ENCODE measurements at regions not wholly inside any gene's neighbourhood (a gene's known extent, or its start where the extent isn't known, plus 50 kb on each side); places are given as distances from the start of the nearest gene placed in this dataset.

DNA sequence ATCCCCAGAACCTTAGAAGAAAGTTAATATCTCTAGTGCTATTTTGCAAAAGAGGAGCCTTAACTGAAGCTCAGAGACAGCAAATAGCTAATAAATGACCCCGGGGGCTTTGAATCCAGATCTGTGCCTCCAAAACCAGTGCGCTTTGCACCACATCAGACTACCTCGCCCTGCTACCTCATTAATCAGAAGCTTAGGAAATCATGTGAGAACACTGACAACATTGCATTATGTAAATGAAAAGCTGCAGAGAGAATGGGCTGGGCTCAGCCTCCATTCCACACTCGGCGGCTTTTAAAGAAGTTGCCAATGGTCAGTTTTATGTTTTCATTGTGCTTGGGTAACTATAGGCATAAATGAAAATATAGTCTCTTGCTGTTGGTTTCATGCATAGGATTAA, 54.0 kb upstream of the STMND1 start:
- DNase-seq (ENCODE audit: low read depth, low spot score), result no peak
- no peak overlapping the region for H3K4me3 ChIP-seq (ENCODE audit: low read length)

GRCh38 chr6:17045581-17046322, 56.1 kb upstream of the STMND1 start:
- DNase-seq (ENCODE audit: low read depth, low spot score), result no peak
- H3K4me3 ChIP-seq (ENCODE audit: low read length), result no peak overlapping the region

GRCh38 chr6:17043148-17043522, 58.7 kb upstream of the STMND1 start:
- no peak for DNase-seq (ENCODE audit: low read depth, low spot score)
- H3K4me3 ChIP-seq (ENCODE audit: low read length), result no peak overlapping the region

DNA sequence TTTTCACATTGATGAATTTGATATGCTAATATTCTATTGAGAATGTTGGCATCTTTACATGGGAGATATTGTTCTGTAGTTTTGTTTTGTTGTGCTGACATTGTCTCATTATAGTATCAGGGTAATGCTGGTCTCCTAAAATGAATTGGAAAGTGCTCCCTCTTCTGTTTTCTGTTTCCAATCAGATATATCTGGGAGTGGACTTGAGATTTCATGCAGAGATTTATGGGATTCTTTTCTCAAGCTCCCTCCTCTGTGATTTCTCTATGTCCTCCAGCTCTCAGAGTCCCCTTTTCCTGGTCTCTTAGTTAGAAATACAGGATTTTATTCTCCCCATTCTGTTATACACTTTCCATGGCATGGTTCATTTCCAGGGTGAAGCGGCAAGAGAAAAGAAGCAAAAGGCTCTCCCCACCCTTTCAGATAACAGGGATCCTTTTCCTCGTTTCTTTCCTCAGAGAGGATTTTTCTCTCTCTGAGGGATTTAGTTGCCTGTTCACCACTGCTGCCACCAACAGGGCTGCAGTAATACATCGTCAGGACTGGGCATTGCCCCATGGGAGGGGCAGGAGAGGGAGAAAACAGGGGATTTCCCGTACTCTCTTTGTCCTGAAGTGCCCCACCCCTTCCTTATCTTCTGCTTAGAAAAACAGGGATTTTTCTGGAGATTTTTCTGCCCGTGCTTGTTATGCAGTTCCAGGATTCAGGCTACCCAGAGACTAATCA, 59.3 kb upstream of the STMND1 start:
- no peak for DNase-seq (ENCODE audit: low read depth, low spot score)
- H3K4me3 ChIP-seq (ENCODE audit: low read length), result no peak overlapping the region

GRCh38 chr6:17039266-17039665, 62.6 kb upstream of the STMND1 start:
- H3K4me3 ChIP-seq (ENCODE audit: low read length), result no peak overlapping the region
- DNase-seq (ENCODE audit: low read depth, low spot score), result no peak

DNA sequence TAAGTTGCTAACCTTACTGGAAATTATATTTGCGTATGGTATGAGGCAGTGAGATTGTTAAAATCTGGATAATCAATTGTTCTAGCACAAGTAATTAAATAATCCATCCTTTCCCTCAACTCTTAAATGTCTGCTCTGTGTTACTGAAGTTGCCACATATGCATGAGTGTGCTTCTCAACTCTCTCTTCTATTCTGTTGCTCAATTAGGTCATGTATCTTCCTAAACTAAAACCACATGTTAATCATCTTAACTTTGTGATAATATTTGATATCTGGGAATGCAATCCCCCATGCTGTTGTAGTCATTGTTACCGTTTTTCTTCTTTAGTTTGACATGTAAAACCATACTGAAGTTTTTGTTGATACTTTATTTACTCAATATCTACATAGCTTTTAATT, 63.5 kb upstream of the STMND1 start:
- no peak for DNase-seq (ENCODE audit: low read depth, low spot score)
- H3K4me3 ChIP-seq (ENCODE audit: low read length), result no peak overlapping the region

DNA sequence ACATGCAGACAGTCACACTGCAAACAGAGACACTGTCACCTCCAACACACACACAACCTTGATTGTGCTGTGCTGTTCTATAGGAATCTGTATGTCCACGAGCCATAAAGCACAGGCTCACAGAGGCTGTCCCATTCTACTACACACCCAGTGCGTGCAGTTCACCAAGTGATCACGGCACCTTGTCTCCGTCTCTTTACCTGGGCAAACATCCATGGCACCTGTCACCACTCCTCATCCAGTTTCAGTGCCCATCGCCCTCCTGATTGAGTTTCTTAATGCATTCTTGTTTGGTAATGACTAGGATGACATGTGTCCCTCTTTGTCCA, 65.8 kb upstream of the STMND1 start:
- no peak overlapping the region for H3K4me3 ChIP-seq (ENCODE audit: low read length)
- no peak for DNase-seq (ENCODE audit: low read depth, low spot score)

- no peak for DNase-seq (ENCODE audit: low read depth, low spot score)
- no peak overlapping the region for H3K4me3 ChIP-seq (ENCODE audit: low read length)
Observed at GRCh38 chr6:17035257-17036064, 66.4 kb upstream of the STMND1 start.

DNA sequence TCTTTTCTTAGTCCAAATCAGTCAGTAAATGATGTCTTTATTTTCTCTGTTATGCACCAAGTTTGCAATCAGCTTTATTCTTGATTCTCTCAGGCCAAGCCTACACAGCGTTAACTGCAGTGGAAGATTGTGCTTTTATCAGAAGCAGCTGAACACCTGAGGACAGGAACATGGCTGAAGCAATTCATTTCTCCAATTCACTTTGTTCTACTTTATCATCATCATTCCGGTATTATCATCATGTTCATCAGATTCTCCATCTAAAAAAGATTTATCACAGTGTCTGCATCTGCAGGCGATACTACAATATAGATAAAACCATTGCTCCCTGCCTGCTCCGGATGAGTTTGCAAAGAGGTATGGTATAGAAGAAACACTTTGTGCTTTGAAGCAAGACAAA, 68.1 kb upstream of the STMND1 start:
- DNase-seq (ENCODE audit: low read depth, low spot score), result no peak

DNA sequence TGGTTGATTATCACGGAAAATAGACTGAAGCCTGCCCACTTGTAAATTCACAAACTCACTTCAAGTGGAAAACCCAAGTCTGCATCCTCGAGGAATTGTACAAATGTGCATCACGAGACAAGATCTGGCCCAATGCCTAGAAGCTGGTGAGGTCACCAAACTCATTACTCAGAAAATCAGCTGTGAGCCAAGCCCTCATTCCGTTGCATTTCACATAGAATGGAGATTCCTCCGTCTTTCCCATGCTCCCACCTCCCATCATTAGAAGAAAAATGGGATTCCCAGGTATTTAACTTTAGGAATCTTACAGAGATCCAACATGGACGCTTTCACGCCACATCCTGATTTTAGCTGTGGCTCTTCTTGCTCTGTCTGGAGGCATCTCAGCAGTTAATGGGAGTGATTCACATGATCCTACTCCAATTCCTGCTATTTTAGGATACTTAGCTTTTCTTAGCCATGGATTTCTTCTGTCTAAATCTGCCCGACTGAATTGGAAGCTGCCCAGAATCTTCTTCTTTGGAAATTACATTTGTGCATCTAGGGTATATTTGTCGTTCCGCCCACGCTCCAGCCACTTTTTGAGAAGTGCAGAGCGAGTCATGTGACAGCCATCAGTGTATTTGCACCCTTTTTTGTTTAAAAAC, 68.7 kb upstream of the STMND1 start:
- no peak overlapping the region for H3K4me3 ChIP-seq (ENCODE audit: low read length)
- DNase-seq (ENCODE audit: low read depth, low spot score), result no peak

More for the DNA sequence above, 68.1 kb upstream of the STMND1 start:
- H3K4me3 ChIP-seq (ENCODE audit: low read length), result no peak overlapping the region

GRCh38 chr6:17032590-17032987, 69.3 kb upstream of the STMND1 start:
- H3K4me3 ChIP-seq (ENCODE audit: low read length), result no peak overlapping the region
- no peak for DNase-seq (ENCODE audit: low read depth, low spot score)

- H3K4me3 ChIP-seq (ENCODE audit: low read length), result no peak overlapping the region
- DNase-seq (ENCODE audit: low read depth, low spot score), result no peak
Observed at GRCh38 chr6:17031961-17032360, 69.9 kb upstream of the STMND1 start.

DNA sequence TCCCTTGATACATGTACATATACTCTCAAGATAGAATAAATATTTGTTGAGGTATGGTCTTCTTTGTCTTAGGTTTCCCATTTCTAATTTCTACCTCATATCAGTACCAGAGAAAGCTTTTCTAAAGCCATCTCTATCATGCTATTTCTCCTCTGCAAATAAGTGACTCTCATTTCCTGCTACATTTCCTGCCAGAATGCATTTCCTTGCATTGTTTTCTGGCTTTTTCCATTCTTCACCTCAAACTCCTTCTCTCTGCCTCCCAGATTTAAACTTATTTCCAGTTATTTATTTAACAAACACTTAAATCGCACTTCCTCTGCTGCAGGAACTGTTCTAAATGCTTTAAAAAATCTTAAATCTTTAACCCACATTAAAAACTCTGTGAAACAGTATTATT, 74.4 kb upstream of the STMND1 start:
- H3K4me3 ChIP-seq (ENCODE audit: low read length), result no peak overlapping the region
- no peak for DNase-seq (ENCODE audit: low read depth, low spot score)

DNA sequence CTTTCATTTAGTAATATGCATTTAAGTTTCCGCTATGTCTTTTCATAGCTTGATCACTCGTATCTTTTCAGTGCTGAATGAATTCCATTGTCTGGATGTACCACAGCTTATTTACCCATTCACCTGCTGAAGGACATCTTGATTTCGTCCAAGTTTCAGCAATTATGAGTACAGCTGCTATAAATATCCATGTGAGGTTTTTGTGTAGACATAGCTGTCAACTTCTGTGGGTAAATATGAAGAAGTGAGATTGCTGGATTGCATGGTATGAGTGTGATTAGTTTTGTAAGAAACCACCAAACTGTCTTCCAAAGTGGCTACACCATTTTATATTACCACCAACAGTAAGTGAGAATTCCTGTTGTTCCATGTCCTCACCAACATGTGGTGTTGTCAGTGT, 79.2 kb upstream of the STMND1 start:
- no peak for DNase-seq (ENCODE audit: low read depth, low spot score)
- no peak overlapping the region for H3K4me3 ChIP-seq (ENCODE audit: low read length)

DNA sequence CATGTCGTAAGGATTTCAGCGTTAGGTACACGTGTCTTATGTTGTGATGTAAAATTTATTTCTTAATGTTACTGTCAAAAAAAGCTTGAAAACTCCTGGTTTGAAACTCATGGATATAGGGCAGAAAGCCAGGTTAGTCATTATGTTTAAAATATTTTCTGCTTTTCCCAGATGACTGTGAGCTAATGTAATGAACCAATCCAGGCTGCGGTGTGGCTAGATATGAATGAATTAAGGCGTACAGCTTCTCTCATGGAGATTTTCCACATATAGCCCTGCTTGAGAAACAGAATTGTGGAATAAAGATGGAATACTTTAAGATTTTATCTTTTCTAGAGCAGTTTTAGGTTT, 80.3 kb upstream of the STMND1 start:
- no peak for DNase-seq (ENCODE audit: low read depth, low spot score)
- no peak overlapping the region for H3K4me3 ChIP-seq (ENCODE audit: low read length)

- DNase-seq (ENCODE audit: low read depth, low spot score), result no peak
- H3K4me3 ChIP-seq (ENCODE audit: low read length), result no peak overlapping the region
Observed at GRCh38 chr6:17020889-17021538, 80.8 kb upstream of the STMND1 start.

DNA sequence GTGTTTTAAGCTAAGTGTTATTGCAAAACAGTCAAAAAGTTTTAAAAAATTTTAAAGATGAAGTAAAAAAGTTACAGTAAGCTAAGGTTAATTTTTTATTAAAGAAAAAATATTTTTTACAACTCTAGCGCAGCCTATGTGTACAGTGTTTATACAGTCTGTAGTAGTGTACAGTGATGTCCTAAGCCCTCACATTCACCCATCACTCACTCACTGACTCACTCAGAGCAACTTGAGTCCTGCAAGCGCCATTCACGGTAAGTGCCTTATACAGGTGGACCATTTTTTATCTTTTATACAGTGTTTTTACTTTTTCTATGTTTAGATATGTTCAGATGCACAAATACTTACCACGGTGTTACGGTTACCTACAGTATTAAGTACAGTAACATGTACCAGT, 83.4 kb upstream of the STMND1 start:
- no peak overlapping the region for H3K4me3 ChIP-seq (ENCODE audit: low read length)
- no peak for DNase-seq (ENCODE audit: low read depth, low spot score)

DNA sequence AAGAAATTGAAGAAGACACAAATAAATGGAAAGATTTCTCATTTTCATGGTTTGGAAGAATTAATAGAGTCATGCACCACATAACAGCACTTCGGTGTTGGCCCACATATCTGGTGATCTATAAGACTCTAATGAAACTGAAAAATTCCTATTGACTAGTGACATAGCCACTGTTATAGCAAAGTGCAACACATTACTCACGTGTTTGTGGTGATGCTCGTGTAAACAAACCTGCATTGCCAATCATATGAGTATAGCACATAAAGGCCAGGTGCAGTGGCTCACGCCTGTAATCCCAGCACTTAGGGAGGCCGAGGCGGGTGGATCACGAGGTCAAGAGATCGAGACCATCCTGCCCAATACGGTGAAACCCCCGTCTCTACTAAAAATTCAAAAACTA, 84.4 kb upstream of the STMND1 start:
- DNase-seq (ENCODE audit: low read depth, low spot score), result no peak
- no peak overlapping the region for H3K4me3 ChIP-seq (ENCODE audit: low read length)

DNA sequence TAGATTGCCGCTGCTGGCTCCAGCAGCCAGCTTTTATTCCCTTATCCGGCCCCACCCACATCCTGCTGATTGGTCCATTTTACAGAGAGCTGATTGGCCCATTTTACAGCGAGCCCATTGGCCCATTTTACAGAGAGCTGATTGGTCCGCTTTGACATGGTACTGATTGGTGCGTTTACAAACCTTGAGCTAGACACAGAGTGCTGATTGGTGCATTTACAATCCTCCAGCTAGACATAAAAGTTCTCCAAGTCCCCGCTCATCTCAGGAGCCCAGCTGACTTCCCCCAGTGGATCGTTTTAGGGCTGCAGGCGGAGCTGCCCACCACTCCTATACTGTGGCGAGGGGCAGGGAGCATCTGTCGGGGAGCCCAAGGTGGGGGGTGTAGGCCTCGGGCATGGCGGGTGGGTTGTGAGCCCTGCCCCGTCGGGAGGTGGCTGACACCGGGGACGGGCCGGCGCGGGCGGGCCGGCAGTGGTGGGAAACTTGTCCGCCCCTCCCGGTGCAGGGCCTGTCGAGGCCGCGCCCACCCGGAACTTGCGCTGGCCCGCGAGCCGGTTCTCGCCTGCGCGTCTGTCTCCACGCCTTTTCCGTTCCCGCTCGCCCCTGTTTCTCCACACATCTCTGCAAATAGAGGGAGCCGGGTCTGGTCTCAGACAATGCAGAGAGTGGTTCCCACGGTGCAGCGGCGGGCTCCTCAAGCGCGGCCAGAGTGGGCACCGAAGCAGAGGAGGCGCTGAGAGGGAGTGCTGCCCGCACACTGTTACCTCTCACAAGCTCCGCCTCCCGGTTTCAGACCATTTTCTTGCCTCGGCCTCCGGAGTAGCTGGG, 86.1 kb upstream of the STMND1 start:
- no peak overlapping the region for H3K4me3 ChIP-seq (ENCODE audit: low read length)
- no peak for DNase-seq (ENCODE audit: low read depth, low spot score)
